B cell (primary cell): ENCODE measurements at regions not wholly inside any gene's neighbourhood (a gene's known extent, or its start where the extent isn't known, plus 50 kb on each side); places are given as distances from the start of the nearest gene placed in this dataset.

ENCODE experiments used
- ATAC-seq: fragments of 200-7000 bp; cut with Tn5 transposase; one replicate; pipeline ENCODE4 v1.10.0; 2021; ENCODE audit warnings: low read depth, mild to moderate bottlenecking, moderate number of reproducible peaks, moderate library complexity
- CTCF ChIA-PET: fragments of 350-600 bp; sonication (Branson Sonifier 250); formaldehyde crosslinking; loops from one replicate; lab custom pipeline; 2021; ENCODE audit warnings: antibody characterized with exemption, inconsistent platforms; lab: Charles Lee
- POLR2A ChIA-PET: fragments of 350-600 bp; sonication (Branson Sonifier 250); formaldehyde crosslinking; loops from one replicate; lab custom pipeline; 2021; ENCODE audit warnings: antibody characterized with exemption; lab: Charles Lee
- DNase-seq: peaks from one replicate; pipeline ENCODE4 v3.0.0; 2013
- H2AFZ ChIP-seq: 2 replicates; pipeline ENCODE4 v1.6.1; 2012; ENCODE audit warnings: mild to moderate bottlenecking, low read depth, low read length; ENCODE audit not compliant: insufficient read depth, poor library complexity, severe bottlenecking
- H3K27ac ChIP-seq, 2 donors: 1 replicate in 1 of 2; 2 replicates in 1 of 2; pipeline ENCODE4 v1.5.1; 2012 to 2013; ENCODE audit warnings: low read length in 2 of 2, mild to moderate bottlenecking in 2 of 2, moderate library complexity in 1 of 2
- H3K27me3 ChIP-seq, 4 experiments: fragments of 200-600 bp in 1 of 4; sonication (generic) in 1 of 4; replicated peaks in 1 of 4; 1 replicate in 2 of 4; 2 replicates in 2 of 4; pipeline versions ENCODE4 v1.6.1 to v1.7.0; 2013 to 2016; ENCODE audit warnings: low read length in 3 of 4, mild to moderate bottlenecking in 2 of 4, mixed read lengths in 1 of 4, moderate library complexity in 1 of 4; ENCODE audit not compliant: insufficient read depth in 4 of 4, control insufficient read depth in 3 of 4; ENCODE audit errors: control extremely low read depth in 1 of 4
- H3K36me3 ChIP-seq, 2 experiments: replicated peaks in 1 of 2; 1 replicate in 1 of 2; 2 replicates in 1 of 2; pipeline versions ENCODE4 v1.6.1 to v1.7.1; 2013; ENCODE audit warnings: low read length in 1 of 2; ENCODE audit not compliant: insufficient read depth in 2 of 2, control insufficient read depth in 1 of 2; ENCODE audit errors: control extremely low read depth in 1 of 2, extremely low read depth in 1 of 2
- H3K4me1 ChIP-seq, 2 donors: fragments of 200-600 bp in 1 of 2; sonication (generic) in 1 of 2; 1 replicate in 1 of 2; 2 replicates in 1 of 2; pipeline versions ENCODE4 v1.5.1 to v1.6.1; 2013 to 2017; ENCODE audit warnings: low read length in 2 of 2; ENCODE audit not compliant: control insufficient read depth in 2 of 2, insufficient read depth in 2 of 2
- H3K4me2 ChIP-seq: replicated peaks from 2 replicates; pipeline ENCODE3; 2012; ENCODE audit warnings: mild to moderate bottlenecking, low read depth, low read length; ENCODE audit not compliant: poor library complexity, severe bottlenecking
- H3K4me3 ChIP-seq, 5 experiments: fragments of 200-600 bp in 1 of 5; sonication (generic) in 1 of 5; 1 replicate in 3 of 5; 2 replicates in 2 of 5; pipeline versions ENCODE4 v1.5.1 to v1.7.0; 2011 to 2016; ENCODE audit warnings: low read length in 4 of 5, mild to moderate bottlenecking in 4 of 5, low read depth in 2 of 5, control low read depth in 1 of 5, moderate library complexity in 1 of 5; ENCODE audit not compliant: insufficient read depth in 1 of 5; ENCODE audit errors: control extremely low read depth in 1 of 5, extremely low read depth in 1 of 5
- H3K79me2 ChIP-seq: fragments of 200-600 bp; sonication (generic); one replicate; pipeline ENCODE4 v1.6.0; 2016; ENCODE audit warnings: low read length; ENCODE audit not compliant: control insufficient read depth, insufficient read depth
- H3K9ac ChIP-seq: fragments of 200-600 bp; sonication (generic); 2 replicates; pipeline ENCODE4 v1.6.1; 2017; ENCODE audit warnings: mild to moderate bottlenecking, low read length, moderate library complexity
- H3K9me3 ChIP-seq, 3 donors: one replicate each; pipeline versions ENCODE4 v1.6.1 to v1.7.1; 2013; ENCODE audit warnings: low read length in 2 of 3; ENCODE audit not compliant: control insufficient read depth in 2 of 3, insufficient read depth in 1 of 3; ENCODE audit errors: control extremely low read depth in 1 of 3
- H4K20me1 ChIP-seq: 2 replicates; pipeline ENCODE4 v1.6.0; 2012; ENCODE audit warnings: mild to moderate bottlenecking, low read length; ENCODE audit not compliant: insufficient read depth, control insufficient read depth, poor library complexity, severe bottlenecking
- H3K27ac Mint-ChIP-seq: one replicate; pipeline ENCODE4 v1.8.0; 2021; ENCODE audit warnings: mixed read lengths
- H3K27me3 Mint-ChIP-seq: one replicate; pipeline ENCODE4 v1.8.0; 2021; ENCODE audit warnings: mixed read lengths
- H3K4me1 Mint-ChIP-seq: one replicate; pipeline ENCODE4 v1.8.0; 2021; ENCODE audit warnings: mixed read lengths
- H3K4me3 Mint-ChIP-seq: one replicate; pipeline ENCODE4 v1.8.0; 2021; ENCODE audit warnings: mixed read lengths
- H3K9me3 Mint-ChIP-seq: one replicate; pipeline ENCODE4 v1.8.0; 2022; ENCODE audit warnings: mixed read lengths; ENCODE audit not compliant: insufficient read depth
- EZH2 ChIP-seq: IDR thresholded peaks from 2 replicates; pipeline ENCODE4 v1.6.1; 2012; ENCODE audit warnings: borderline replicate concordance, low read depth, mild to moderate bottlenecking, moderate library complexity, low read length; ENCODE audit not compliant: insufficient read depth, poor library complexity, severe bottlenecking
- WGBS: methylation state at CpG from one replicate; pipeline ENCODE4 v1.1.5; 2013; ENCODE audit warnings: missing lambda C conversion rate; ENCODE audit not compliant: insufficient coverage; 5-methylcytosine and 5-hydroxymethylcytosine counted together
- intact Hi-C: fragments of 100-400 bp; cut with micrococcal nuclease; formaldehyde crosslinking; loops from one replicate; pipeline ENCODE4 v1.10.0; 2022
- TF ChIP-seq, protein P1 (sequence below): fragments of 200-600 bp; IDR thresholded peaks from one replicate; pipeline ENCODE4 v1.8.0; 2022; ENCODE audit warnings: antibody characterized with exemption, mild to moderate bottlenecking

GRCh38 chr10:129275886-129276285 lies 191.2 kb upstream of the MGMT start:
- ATAC-seq (no peak), DNase-seq (no peak)
- Histone ChIP-seq H3K4me2 (no peak overlapping the region), H3K4me3 (no peak overlapping the region), H3K9me3 (no peaks in the 10 kb centered on the region), H3K27ac (no peak overlapping the region), H3K9ac (no peak overlapping the region), H3K79me2 (no peaks in the 10 kb centered on the region), H3K27me3 (no peaks in the 10 kb centered on the region), H2AFZ (no peak overlapping the region), H3K36me3 (no peaks in the 10 kb centered on the region), H4K20me1 (no peaks in the 10 kb centered on the region), H3K4me1 (no peaks in the 10 kb centered on the region)
- WGBS: 44% methylated on average over 4 of the region's 9 CpGs
- Mint-ChIP-seq H3K4me1 (no peaks in the 10 kb centered on the region), H3K4me3 (no peak overlapping the region), H3K27ac (no peak overlapping the region), H3K9me3 (no peaks in the 10 kb centered on the region), H3K27me3 (peaks cover 12% of the 10 kb centered on the region)
- ChIA-PET CTCF (interaction anchor here (0.8 kb wide), 1 partner anchor 11 kb away, joined by 3 read pairs; no protein-coding TSS in a partner anchor), POLR2A (no interaction called here)
- TF ChIP-seq, protein P1, sequence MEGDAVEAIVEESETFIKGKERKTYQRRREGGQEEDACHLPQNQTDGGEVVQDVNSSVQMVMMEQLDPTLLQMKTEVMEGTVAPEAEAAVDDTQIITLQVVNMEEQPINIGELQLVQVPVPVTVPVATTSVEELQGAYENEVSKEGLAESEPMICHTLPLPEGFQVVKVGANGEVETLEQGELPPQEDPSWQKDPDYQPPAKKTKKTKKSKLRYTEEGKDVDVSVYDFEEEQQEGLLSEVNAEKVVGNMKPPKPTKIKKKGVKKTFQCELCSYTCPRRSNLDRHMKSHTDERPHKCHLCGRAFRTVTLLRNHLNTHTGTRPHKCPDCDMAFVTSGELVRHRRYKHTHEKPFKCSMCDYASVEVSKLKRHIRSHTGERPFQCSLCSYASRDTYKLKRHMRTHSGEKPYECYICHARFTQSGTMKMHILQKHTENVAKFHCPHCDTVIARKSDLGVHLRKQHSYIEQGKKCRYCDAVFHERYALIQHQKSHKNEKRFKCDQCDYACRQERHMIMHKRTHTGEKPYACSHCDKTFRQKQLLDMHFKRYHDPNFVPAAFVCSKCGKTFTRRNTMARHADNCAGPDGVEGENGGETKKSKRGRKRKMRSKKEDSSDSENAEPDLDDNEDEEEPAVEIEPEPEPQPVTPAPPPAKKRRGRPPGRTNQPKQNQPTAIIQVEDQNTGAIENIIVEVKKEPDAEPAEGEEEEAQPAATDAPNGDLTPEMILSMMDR: no peak
- TF ChIP-seq EZH2: no peak
- intact Hi-C loops: no loop called here

- Histone ChIP-seq H3K79me2 (no peaks in the 10 kb centered on the region), H3K4me2 (no peak overlapping the region), H3K9ac (no peak overlapping the region), H3K9me3 (no peaks in the 10 kb centered on the region), H2AFZ (no peak overlapping the region), H3K4me3 (no peak overlapping the region), H3K27ac (no peak overlapping the region), H4K20me1 (no peaks in the 10 kb centered on the region), H3K36me3 (no peaks in the 10 kb centered on the region), H3K4me1 (no peaks in the 10 kb centered on the region), H3K27me3 (no peaks in the 10 kb centered on the region)
- H3K9me3 Mint-ChIP-seq: peaks cover 3% of the 10 kb centered on the region
- no peak for ATAC-seq
- no peaks in the 10 kb centered on the region for H3K4me1 Mint-ChIP-seq
- no peak overlapping the region for H3K4me3 Mint-ChIP-seq
- WGBS: 87% methylated on average over 13 of the region's 13 CpGs
- DNase-seq: no peak
- CTCF ChIA-PET: no interaction called here
- POLR2A ChIA-PET: no interaction called here
- intact Hi-C loops: no loop called here
- H3K27me3 Mint-ChIP-seq: peaks cover 19% of the 10 kb centered on the region
- TF ChIP-seq, protein P1: no peak
- no peak for TF ChIP-seq EZH2
- no peak overlapping the region for H3K27ac Mint-ChIP-seq
These were observed 190.0 kb upstream of the MGMT start for GRCh38 chr10:129277084-129277483.
